ENCODE measurements at regions not wholly inside any gene's neighbourhood (a gene's known extent, or its start where the extent isn't known, plus 50 kb on each side); places are given as distances from the start of the nearest gene placed in this dataset.

DNA sequence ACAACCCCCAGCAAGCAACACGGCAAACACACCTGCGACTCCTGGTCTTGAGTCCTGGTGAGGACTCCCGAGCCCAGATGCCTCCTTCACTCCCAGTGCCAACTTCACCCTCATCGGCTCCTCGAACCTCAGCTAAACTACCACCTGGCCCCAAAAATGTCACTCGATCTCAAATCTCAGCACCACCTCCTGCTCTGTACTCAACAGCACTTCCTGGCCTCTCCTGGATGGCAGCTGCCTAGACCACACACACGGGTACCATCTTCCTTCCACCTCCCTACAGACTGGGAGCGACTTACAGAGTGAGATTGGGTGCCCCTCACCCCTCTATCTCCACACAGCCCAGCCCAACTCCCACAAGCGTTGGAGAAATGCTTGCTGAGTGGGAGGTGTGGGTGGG is 123.9 kb upstream of the MGMT start:
- TF ChIP-seq, protein P1, sequence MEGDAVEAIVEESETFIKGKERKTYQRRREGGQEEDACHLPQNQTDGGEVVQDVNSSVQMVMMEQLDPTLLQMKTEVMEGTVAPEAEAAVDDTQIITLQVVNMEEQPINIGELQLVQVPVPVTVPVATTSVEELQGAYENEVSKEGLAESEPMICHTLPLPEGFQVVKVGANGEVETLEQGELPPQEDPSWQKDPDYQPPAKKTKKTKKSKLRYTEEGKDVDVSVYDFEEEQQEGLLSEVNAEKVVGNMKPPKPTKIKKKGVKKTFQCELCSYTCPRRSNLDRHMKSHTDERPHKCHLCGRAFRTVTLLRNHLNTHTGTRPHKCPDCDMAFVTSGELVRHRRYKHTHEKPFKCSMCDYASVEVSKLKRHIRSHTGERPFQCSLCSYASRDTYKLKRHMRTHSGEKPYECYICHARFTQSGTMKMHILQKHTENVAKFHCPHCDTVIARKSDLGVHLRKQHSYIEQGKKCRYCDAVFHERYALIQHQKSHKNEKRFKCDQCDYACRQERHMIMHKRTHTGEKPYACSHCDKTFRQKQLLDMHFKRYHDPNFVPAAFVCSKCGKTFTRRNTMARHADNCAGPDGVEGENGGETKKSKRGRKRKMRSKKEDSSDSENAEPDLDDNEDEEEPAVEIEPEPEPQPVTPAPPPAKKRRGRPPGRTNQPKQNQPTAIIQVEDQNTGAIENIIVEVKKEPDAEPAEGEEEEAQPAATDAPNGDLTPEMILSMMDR (IDR thresholded peaks at IDR 0.05; ENCODE audit: borderline replicate concordance, insufficient read depth, low read depth, low read length): no peak
- H3K4me3 ChIP-seq (ENCODE audit: low read depth, low read length): no peak overlapping the region

DNA sequence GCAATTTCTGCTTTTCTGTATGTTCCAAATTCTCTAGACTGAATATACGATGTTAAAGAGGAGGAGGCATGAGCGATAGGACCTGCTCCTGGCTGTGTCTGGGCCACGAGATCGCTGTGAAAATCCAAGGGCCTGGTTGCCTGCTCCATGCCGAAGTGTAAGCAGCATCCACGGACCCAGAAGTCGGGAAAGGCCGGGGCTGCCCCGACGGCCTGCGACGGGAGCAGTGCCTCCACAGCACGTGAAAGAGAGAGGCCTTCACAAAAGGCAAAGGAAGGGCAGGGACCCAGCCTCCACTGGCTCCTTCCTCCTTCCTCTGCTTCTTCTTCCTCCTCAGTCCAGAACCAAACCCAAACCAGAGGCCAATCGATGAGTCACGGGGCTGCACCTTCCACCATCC is 122.9 kb upstream of the MGMT start:
- no peak overlapping the region for H3K4me3 ChIP-seq (ENCODE audit: low read depth, low read length)
- TF ChIP-seq, protein P1 (IDR thresholded peaks at IDR 0.05; ENCODE audit: borderline replicate concordance, insufficient read depth, low read depth, low read length): no peak

DNA sequence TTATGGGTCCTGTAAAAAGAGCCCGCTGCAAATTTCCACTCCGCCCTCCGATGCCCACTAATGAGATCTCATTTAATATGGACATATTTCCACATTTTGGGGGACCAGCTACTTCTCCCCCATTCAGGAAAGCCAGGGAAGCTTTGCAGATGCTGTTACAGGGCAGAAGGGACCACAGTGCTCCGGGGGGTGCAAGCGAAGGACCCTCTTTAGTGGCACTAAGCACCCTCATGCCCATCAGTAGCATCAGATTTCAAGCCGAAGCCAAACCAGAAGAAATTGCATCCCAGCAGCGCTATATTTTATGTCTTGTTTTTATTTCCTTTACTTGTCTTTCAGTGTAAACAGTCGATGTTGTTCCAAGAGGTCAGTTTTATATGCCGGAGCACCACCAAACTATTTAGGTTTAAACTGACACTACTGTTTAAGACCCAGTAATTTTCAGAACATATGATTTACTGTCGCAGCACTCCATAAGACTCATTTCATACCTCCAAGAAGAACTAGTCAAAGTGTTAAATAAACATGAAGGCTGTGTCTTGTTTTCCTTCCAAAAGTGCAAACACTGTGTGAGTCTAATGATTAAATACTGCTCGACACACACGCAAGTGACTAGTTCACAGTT is 122.2 kb upstream of the MGMT start:
- H3K4me3 ChIP-seq (ENCODE audit: low read depth, low read length): no peak overlapping the region
- TF ChIP-seq, protein P1 (IDR thresholded peaks at IDR 0.05; ENCODE audit: borderline replicate concordance, insufficient read depth, low read depth, low read length): no peak

DNA sequence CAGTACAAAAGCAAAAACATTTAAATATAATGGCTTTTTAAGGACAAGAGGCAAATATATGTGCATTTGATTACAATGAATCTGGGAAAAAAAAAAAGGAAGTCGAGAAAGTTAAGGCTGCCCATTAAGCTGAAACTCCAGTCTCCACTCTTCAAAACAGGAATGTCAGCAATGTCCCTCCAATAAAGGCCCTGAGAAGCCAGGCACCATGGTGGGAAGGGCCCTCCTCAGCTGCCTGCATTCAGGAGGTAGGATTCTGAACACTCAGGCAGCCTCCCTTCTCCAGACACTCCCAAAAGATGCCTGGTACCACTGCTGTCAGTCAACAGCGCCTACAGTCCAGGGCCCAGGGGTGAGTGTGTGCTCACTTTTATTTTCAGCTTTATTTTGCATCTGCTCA is 121.3 kb upstream of the MGMT start:
- TF ChIP-seq, protein P1 (IDR thresholded peaks at IDR 0.05; ENCODE audit: borderline replicate concordance, insufficient read depth, low read depth, low read length): no peak

DNA sequence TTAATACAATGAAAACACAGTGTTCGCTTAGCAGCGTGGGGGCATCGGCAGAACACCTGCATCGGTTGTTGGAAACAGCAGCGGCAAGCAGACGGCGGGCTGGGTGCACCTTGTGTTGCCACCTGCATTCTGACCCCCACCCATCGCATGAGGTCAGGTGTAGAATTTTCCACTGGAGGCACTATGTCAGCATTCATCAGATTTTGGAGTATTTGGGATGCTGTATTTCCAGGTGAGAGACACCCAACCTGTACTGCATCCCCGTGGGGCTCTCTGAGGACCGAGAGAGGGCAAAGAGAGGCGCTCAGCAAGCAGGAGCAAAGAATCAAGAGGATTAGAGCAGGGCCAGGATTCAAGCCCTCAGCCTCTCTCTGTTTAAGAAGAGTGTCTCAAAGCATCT is 116.4 kb upstream of the MGMT start:
- H3K4me3 ChIP-seq (ENCODE audit: low read depth, low read length): no peak overlapping the region
- TF ChIP-seq, protein P1 (IDR thresholded peaks at IDR 0.05; ENCODE audit: borderline replicate concordance, insufficient read depth, low read depth, low read length): no peak

More for the DNA sequence above, 121.3 kb upstream of the MGMT start:
- H3K4me3 ChIP-seq (ENCODE audit: low read depth, low read length): no peak overlapping the region

DNA sequence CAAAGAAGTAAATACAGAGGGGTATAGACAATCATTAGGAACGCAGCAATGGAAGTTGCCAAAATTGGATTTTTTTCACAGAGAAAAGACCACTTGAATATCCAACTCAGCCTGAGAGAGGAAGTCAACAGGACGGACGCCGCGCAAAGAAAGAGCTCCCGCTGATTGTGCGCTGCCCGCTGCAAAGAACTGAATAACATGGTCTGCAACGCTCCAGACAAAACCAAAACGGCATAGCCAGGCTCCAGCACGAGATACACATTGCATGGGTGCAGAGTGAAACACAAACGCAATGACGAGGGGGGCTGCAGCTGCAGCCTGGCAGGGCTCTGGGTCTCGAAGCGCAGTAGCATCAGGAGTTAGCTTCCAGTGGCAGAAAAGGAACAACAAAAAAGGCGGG is 113.9 kb upstream of the MGMT start:
- H3K4me3 ChIP-seq (ENCODE audit: low read depth, low read length): no peak overlapping the region
- TF ChIP-seq, protein P1 (IDR thresholded peaks at IDR 0.05; ENCODE audit: borderline replicate concordance, insufficient read depth, low read depth, low read length): no peak

DNA sequence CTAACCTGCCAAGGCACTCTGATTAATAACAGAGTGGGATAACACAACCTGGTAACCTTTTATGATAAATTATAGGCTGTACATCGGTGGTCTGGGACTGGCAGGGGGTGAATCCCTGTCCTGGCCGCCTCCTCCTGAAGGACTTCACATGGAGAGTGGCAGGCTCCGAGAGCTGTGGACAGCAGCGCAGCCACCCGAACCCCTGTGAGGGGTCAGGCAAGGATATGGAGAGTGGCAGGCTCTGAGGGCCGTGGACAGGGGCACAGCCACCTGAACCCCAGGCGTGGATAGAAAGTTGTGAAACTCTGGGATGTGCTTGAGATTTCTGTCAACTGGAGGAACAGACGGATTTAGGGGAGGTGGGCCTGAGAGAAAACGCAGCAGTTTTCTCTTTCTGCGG is 107.0 kb upstream of the MGMT start:
- H3K4me3 ChIP-seq (ENCODE audit: low read depth, low read length): no peak overlapping the region
- TF ChIP-seq, protein P1 (IDR thresholded peaks at IDR 0.05; ENCODE audit: borderline replicate concordance, insufficient read depth, low read depth, low read length): no peak
